Bronchial epithelial cell (primary cell): ENCODE measurements at regions not wholly inside any gene's neighbourhood (a gene's known extent, or its start where the extent isn't known, plus 50 kb on each side); places are given as distances from the start of the nearest gene placed in this dataset.
"Not testable (repeated sequence)": the region's sequence is repeated elsewhere in the genome, so short reads cannot be mapped to it uniquely, and the experiment has no call there.

Source experiments
- DNase-seq: peaks from one replicate; pipeline ENCODE4 v3.0.0-alpha.2; 2010; ENCODE audit warnings: low read depth
- FAIRE-seq: peaks from 2 replicates; lab custom pipeline; 2011; peaks lifted over from hg19 to GRCh38; lab: Jason Lieb, UNC
- H3K27me3 ChIP-seq: 2 replicates; pipeline ENCODE4 v1.5.1; 2011; ENCODE audit warnings: low read length; ENCODE audit not compliant: control insufficient read depth, insufficient read depth
- H3K36me3 ChIP-seq: 2 replicates; pipeline ENCODE4 v1.5.1; 2011; ENCODE audit warnings: low read length; ENCODE audit not compliant: control insufficient read depth, insufficient read depth
- H3K4me3 ChIP-seq: 2 replicates; pipeline ENCODE4 v1.5.1; 2011; ENCODE audit warnings: mild to moderate bottlenecking, low read depth, low read length, control low read depth

DNA sequence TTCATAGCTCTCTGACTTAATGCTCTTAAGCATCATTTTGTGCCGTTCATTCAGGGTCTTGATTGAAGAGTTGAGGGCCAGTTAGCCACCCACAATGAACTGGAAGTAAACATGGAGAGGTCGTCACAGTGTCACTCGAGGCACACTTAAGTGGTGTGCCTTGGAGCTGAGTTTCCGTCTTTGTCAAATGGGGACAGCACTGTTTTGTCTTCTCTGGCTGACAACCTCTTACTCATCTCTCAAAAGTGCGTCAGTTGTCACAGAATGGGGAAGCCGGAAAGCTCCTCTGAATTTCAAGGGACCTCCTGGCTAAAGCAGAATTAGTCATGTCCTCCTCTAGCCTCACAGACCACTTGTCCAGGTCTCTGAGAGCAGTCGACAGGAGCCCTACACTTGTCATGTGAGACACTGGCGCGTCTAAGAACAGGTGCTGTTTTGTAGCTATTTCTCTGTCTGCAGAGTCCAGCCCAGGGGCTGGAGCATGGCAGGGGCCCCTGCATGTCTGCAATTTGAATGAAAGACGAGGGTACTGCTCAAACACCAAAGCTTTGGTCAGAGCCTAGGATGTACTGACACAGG, 231.5 kb downstream of the NPIPA7 start:
- not testable (repeated sequence) for FAIRE-seq, H3K27me3 ChIP-seq, DNase-seq, H3K4me3 ChIP-seq, H3K36me3 ChIP-seq

DNA sequence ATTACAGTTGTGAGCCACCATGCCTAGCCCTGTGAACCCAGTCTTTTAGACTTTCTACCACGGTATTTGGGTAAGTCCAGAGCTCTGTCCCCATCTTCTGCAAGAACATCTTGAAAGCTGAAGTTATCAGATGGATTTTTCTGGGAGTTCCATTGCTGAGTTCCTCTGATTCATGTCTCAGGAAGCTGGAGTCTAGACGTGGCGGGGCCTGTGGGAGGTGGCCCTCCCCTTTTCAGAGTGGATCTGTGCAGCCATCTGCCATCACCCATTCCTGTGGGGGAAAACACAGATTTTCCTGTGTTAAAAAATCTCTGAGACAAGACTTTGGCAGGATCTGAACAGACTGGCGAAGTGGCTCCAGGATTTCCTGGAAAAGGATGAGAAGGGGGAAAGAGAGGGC, 234.3 kb downstream of the NPIPA7 start:
- H3K36me3 ChIP-seq, DNase-seq, FAIRE-seq, H3K4me3 ChIP-seq, H3K27me3 ChIP-seq: not testable (repeated sequence)

DNA sequence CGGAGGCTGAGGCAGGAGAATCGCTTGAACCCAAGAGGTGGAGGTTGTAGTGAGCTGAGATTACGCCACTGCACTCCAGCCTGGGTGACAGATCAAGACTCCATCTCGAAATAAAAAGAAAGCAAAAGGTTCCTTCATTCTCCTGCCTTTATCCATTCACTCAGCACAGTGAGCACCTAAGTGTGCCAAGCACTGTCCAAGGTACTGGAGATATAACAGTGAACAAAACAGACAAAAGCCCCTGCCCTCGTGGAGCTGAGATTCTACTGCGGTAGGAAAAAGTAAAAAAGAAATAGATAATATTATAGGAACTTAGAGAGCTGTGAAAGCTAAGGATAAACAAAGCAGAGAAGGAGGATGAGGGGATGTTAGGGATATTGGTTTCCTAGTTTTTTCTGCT, 235.5 kb downstream of the NPIPA7 start:
- H3K4me3 ChIP-seq, result not testable (repeated sequence)

DNA sequence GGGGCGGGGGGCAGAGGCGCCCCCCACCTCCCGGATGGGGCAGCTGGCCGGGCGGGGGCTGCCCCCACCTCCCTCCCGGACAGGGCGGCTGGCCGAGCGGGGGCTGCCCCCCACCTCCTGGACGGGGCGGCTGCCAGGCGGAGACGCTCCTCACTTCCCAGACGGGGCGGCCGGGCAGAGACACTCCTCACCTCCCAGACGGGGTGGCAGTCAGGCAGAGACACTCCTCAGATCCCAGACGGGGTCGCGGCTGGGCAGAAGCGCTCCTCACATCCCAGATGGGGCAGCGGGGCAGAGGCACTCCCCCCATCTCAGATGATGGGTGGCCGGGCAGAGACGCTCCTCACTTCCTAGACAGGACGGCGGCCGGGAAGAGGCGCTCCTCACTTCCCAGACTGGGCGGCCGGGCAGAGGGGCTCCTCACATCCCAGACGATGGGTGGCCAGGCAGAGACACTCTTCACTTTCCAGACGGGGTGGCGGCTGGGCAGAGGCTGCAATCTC, 240.1 kb downstream of the NPIPA7 start:
- not testable (repeated sequence) for H3K27me3 ChIP-seq, H3K36me3 ChIP-seq, DNase-seq, H3K4me3 ChIP-seq, FAIRE-seq

More for the DNA sequence above, 235.5 kb downstream of the NPIPA7 start:
- not testable (repeated sequence) for H3K27me3 ChIP-seq, FAIRE-seq, DNase-seq, H3K36me3 ChIP-seq

DNA sequence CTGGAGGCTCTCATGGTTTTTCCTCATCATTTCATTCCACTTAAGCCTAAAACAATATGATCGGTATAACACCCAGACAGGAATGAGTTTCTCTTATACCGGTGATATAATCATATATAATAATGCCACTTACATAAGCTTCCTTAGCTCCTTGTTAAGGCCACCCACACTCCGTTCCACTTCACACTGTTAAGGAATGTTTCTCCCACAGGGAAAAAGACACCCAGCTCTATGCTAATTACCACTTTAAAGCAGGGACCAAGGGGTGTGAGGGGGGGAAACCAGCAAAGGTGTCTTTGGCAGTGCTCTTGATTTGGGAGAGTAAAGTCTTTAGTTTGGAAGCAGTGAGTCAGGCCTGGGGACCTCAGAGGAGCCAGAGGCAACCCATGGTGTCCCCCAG, 245.4 kb downstream of the NPIPA7 start:
- not testable (repeated sequence) for DNase-seq, H3K27me3 ChIP-seq, H3K36me3 ChIP-seq, FAIRE-seq, H3K4me3 ChIP-seq

DNA sequence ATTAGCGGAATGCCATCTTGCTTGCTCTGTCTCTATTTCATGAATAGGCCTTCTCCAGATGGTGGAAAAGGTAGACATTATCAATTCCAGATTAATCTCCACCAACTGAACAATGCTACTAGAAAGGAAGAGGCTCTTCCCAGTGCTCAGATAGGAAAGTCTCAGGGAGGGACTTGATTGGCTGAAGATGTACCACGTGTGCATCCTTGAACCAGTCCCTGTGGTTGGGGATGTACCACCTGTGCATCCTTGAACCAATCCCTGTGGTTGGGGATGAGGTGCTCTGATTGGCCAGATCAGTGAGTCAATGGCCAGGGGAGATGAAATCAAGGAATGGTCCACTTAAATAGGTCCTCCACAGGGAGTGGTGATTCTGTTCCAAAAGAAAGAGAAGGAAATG, 246.2 kb downstream of the NPIPA7 start:
- not testable (repeated sequence) for DNase-seq, H3K36me3 ChIP-seq, FAIRE-seq, H3K27me3 ChIP-seq, H3K4me3 ChIP-seq

DNA sequence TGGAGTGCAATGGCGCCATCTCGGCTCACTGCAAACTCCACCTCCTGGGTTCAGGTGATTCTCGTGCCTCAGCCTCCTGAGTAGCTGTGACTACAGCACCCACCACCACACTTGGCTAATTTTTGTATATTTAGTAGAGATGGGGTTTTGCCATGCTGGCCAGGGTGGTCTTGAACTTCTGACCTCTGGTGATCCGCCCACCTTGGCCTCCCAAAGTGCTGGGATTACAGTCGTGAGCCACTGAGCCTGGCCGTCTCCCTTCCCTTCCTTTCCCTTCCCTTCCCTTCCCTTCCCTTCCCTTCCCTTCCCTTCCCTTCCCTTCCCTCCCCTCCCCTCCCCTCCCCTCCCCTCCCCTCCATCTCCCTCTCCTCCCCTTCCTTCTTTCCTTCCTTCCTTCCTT, 248.9 kb downstream of the NPIPA7 start:
- FAIRE-seq, H3K36me3 ChIP-seq, DNase-seq, H3K27me3 ChIP-seq, H3K4me3 ChIP-seq: not testable (repeated sequence)

DNA sequence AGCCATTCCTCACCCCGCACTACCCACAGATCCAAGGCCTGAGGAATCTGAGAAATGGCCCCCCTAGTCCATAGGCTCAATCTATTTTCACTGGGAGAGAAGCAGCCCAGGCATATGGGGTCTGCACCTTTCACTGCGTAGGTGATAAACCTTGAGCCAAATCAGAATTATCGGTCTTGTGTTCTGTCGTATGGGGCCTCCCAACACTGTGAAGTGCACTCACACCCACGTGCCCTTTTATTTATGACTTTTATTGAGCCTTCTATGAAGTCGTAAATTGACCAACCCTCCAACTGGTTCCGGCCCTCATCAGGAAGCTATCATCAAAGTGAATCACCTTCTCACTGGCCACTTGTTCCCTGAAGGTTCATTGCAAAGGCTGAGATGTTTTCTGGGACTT, 259.3 kb downstream of the NPIPA7 start:
- DNase-seq, H3K4me3 ChIP-seq, H3K27me3 ChIP-seq, H3K36me3 ChIP-seq: not testable (repeated sequence)
- peak; percentile 52 for FAIRE-seq

DNA sequence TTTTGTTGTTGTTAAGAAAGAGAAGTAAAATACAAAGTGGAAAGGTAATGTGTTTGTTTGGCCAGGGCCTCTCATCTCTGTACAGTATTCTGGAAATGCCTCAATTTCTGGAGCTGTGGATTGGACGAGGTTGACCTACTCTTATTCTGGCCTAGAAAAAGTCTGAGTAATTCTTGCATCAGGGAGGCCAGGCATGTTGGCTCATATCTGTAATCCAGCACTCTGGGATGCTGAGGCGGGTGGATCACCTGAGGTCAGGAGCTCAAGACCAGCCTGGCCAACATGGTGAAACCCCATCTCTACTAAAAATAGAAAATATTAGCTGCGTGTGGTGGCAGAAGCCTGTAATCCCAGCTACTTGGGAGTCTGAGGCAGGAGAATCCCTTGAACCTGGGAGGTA, 259.8 kb downstream of the NPIPA7 start:
- not testable (repeated sequence) for H3K36me3 ChIP-seq, FAIRE-seq, DNase-seq, H3K27me3 ChIP-seq, H3K4me3 ChIP-seq

DNA sequence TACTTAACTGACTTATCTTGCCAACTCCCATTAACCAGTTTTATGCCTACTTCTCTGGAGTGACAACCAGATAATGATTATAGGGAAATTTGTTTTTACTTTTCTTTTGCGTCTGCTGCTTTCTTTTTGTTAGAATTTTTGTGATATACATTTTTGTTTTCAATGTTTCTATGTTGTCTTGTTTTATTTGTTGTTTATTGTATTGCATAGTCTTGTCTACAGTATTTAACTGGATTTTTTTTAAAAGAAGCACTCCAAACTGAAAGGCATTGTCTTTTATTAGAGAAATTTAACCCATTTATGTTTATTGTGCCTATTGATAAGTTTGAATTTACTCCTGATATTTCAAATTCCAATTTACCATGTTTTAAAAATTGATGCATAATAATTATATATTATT, 264.9 kb downstream of the NPIPA7 start:
- not testable (repeated sequence) for DNase-seq, FAIRE-seq, H3K27me3 ChIP-seq, H3K4me3 ChIP-seq, H3K36me3 ChIP-seq

DNA sequence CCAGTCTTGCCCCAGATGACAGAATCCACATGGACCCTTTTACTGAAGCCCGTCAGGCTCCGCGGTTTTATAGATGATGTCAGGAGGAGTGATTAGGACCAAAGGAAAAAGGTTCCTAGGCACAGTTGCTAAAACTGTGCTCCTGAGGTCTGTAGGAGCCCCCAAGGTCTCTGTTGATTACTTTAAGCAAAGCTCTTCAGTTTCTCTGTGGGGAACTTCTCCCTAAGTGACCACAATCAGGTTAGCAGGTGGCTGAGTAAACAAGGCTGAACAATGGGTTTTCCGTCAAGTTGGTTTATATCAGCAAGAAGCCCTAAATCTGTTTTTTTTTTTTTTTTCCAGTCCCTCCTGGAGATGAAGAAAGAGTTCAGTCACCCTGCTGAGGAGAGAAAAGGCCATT, 269.1 kb downstream of the NPIPA7 start:
- not testable (repeated sequence) for H3K4me3 ChIP-seq, FAIRE-seq, H3K27me3 ChIP-seq, DNase-seq, H3K36me3 ChIP-seq

DNA sequence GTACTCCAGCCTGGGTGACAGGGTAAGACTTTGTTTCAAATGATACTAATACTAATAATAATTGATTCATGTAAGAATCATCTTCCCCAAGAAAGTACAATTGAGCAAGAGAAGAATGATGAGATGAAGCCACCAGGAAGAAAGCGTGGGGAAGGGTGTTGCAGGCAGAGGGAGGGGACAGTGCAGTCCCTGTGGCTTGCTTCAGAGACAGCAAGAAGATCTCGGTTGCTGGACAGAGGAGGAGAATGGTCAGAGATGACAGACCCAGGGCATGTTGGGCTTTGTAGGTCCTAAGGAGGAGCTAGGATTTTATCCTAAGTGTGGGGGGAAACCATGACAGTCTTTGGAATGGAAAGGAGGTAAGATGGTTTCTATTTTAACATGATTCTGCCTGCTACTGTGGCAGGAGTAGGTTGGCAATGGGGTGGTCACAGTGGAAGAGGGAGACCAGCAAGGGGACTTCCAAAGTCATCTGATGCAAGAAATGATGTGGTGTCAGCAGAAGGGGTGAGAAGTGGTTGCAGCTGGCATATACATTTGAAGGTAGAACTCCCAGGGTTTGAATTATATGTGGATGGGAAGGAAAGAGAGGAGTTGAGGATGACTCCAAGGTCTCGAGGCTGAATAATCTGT, 293.4 kb downstream of the NPIPA7 start:
- not testable (repeated sequence) for H3K36me3 ChIP-seq, FAIRE-seq, DNase-seq, H3K27me3 ChIP-seq, H3K4me3 ChIP-seq

DNA sequence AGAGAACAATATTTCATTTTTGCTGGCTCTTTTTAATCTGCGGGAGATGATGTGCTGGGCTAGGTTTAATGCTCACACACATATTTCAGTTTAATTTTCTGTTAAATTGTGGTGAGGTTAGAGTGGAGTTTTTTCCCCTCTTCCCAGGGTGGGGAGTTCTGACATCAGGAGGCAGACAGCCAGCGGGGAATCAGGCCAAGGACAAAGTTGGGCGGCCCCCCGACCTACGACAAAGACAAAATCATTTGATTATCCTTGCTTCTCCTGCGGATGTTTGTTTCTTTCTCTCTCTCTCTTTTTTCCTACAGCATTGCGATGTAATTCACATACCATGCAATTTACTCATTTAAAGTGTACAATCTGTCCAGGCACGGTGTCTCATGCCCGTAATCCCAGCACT, 295.9 kb downstream of the NPIPA7 start:
- H3K36me3 ChIP-seq, H3K27me3 ChIP-seq, FAIRE-seq, DNase-seq, H3K4me3 ChIP-seq: not testable (repeated sequence)

DNA sequence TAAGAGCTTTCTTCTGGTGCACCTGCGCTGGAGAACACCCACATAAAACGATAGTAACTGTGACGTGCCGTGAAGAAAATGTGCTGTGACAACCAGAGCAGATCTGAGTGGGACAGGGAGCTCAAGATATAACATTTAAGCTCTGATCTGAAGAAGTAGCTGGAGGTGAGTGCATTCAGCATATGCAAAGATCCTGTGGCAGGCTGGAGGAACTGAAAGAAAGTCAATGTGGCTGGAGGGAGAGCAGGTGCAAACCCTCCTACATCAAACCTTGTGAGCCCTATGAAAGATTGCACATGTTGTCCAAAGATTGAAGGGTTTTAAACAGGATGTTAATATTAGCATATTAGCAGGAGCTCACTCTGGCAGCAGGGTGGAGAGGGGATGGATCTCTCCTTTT, 342.9 kb downstream of the NPIPA7 start:
- not testable (repeated sequence) for H3K36me3 ChIP-seq, DNase-seq, H3K27me3 ChIP-seq, FAIRE-seq, H3K4me3 ChIP-seq

DNA sequence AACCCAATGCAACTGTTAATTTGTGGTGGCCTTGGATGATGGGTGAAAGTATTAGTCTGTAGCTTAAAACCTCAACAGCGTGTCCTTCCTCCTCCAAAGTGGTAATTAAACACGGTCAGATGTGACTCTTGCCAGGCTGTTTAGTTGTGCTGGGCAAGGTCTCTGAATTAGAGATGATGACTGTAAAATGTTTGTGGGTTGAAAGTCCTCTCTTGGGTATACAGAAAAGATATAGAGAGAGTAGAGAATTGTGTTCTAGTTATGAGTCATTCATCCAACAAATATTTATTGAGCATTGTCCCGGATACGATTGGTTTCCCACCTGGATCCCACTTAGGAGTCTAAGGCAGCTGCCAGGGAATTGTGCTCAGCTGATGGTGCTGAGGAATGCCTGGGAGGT, 343.7 kb downstream of the NPIPA7 start:
- not testable (repeated sequence) for DNase-seq, H3K36me3 ChIP-seq, H3K27me3 ChIP-seq, H3K4me3 ChIP-seq
- FAIRE-seq, result peak; percentile 43
